Left ventricle myocardium inferior (tissue), 1 donor: ENCODE measurements at regions not wholly inside any gene's neighbourhood (a gene's known extent, or its start where the extent isn't known, plus 50 kb on each side); places are given as distances from the start of the nearest gene placed in this dataset.

ENCODE experiments used
- DNase-seq: peaks from one replicate; pipeline ENCODE4 v3.0.0-alpha.2; 2020
- H3K27ac ChIP-seq: fragments of 200-600 bp; replicated peaks from 2 replicates; pipeline ENCODE4 v1.8.0; 2021
- H3K27me3 ChIP-seq: fragments of 200-600 bp; 2 replicates; pipeline ENCODE4 v1.8.0; 2021; ENCODE audit warnings: low read depth
- H3K36me3 ChIP-seq: fragments of 200-600 bp; 2 replicates; pipeline ENCODE4 v1.8.0; 2021
- H3K4me1 ChIP-seq: fragments of 200-600 bp; 2 replicates; pipeline ENCODE4 v1.8.0; 2021
- H3K4me3 ChIP-seq: fragments of 200-600 bp; 2 replicates; pipeline ENCODE4 v1.8.0; 2021; ENCODE audit warnings: mild to moderate bottlenecking, moderate library complexity
- H3K9me3 ChIP-seq: fragments of 200-600 bp; replicated peaks from 2 replicates; pipeline ENCODE4 v1.8.0; 2021
- intact Hi-C: fragments of 100-400 bp; cut with micrococcal nuclease; formaldehyde crosslinking; loops from one replicate; pipeline ENCODE4 v1.11.0; 2022
- TF ChIP-seq, protein P1 (sequence below): fragments of 200-600 bp; IDR thresholded peaks from 2 replicates; pipeline ENCODE4 v1.8.0; 2021; ENCODE audit warnings: antibody characterized with exemption, mild to moderate bottlenecking, borderline replicate concordance
- donor health status: DM: no; HTN: yes; CAD: no; lungs with severe emphysema.

DNA sequence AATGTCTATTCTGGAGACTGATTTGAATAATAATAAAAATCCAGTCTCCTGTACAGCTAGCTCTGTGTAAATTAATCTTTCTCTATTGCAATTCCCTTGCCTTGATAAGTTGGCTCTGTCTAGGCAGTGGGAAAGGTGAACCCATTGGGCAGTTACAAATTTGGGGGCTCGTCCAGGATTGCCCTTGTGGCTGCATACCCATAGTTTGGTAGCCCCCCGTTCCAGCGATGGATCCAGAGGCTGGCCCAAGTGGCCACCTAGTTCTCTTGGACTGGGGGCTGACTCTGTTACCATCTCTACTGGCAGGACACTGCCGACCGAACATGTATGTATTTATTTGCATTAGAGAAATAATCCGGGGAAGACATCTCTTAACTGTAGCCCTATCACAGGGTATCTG, 326.2 kb upstream of the PDGFD start:
- H3K4me3 ChIP-seq: no peak overlapping the region
- H3K27ac ChIP-seq: no peak overlapping the region
- intact Hi-C loops: no loop called here
- peaks cover 49% of the 10 kb centered on the region for H3K9me3 ChIP-seq
- peaks cover 9% of the 10 kb centered on the region for H3K36me3 ChIP-seq
- peaks cover 4% of the 10 kb centered on the region for H3K4me1 ChIP-seq
- TF ChIP-seq, protein P1, sequence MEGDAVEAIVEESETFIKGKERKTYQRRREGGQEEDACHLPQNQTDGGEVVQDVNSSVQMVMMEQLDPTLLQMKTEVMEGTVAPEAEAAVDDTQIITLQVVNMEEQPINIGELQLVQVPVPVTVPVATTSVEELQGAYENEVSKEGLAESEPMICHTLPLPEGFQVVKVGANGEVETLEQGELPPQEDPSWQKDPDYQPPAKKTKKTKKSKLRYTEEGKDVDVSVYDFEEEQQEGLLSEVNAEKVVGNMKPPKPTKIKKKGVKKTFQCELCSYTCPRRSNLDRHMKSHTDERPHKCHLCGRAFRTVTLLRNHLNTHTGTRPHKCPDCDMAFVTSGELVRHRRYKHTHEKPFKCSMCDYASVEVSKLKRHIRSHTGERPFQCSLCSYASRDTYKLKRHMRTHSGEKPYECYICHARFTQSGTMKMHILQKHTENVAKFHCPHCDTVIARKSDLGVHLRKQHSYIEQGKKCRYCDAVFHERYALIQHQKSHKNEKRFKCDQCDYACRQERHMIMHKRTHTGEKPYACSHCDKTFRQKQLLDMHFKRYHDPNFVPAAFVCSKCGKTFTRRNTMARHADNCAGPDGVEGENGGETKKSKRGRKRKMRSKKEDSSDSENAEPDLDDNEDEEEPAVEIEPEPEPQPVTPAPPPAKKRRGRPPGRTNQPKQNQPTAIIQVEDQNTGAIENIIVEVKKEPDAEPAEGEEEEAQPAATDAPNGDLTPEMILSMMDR: no peak
- DNase-seq: no peak
- H3K27me3 ChIP-seq: no peaks in the 10 kb centered on the region

DNA sequence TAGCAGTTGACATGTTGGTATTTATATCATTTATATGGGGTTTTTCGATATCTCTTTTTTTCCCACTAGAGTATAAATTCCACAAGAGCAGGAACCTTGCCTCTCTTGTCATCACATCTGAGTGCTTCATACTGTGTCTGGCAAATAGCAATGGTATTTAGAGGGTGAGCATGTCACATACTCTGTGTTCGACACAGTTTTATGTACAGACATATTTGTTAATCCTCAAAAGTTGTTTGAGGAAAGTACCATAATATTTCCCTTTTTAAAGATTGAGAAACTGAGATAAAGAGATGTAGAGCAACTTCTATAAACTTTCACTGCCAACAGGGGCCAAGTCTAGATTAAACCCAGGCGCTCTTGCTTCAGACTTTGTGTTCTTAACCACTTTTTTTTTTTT, 324.6 kb upstream of the PDGFD start:
- no peak overlapping the region for H3K27ac ChIP-seq
- peaks cover 47% of the 10 kb centered on the region for H3K9me3 ChIP-seq
- DNase-seq: no peak
- intact Hi-C loops: no loop called here
- no peak overlapping the region for H3K4me3 ChIP-seq
- H3K4me1 ChIP-seq: peaks cover 4% of the 10 kb centered on the region
- TF ChIP-seq, protein P1: no peak
- H3K36me3 ChIP-seq: peaks cover 9% of the 10 kb centered on the region
- no peaks in the 10 kb centered on the region for H3K27me3 ChIP-seq

DNA sequence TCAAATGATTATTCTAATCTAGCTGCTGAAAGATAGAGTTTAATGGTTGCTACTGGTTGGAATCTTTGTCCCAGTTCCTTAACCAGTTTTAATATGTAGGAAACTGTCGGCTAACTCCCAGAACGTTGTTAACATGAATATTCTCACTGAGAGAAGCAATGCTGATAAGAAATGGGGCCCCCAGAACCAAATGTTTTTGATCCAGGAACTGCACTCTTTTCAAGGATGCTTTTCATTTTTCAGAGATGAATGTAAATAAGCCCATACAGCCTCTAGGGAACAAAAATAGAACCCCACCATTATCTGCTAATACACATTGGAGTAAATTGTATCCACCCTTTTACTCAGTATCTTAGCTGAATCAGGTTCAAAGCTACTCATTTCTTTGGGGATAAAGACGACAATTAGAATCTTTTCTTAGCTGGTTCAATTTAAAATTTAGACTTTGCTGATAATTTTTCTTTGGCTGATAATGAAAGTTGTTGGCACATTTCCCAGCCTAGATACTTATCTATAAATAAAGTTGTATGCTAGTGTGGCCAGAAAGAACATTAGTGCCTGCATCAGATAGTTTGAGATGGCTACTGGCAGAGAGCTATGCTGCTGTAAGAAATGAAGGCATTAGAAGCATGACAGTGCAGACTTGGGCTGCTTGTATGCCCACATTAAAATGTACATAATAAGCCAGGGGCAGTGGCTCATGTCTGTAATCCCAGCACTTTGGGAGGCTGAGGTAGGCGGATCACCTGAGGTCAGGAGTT, 323.3 kb upstream of the PDGFD start:
- Histone ChIP-seq H3K4me1 (peaks cover 4% of the 10 kb centered on the region), H3K27ac (no peak overlapping the region), H3K4me3 (no peak overlapping the region), H3K9me3 (peaks cover 47% of the 10 kb centered on the region), H3K36me3 (peaks cover 9% of the 10 kb centered on the region), H3K27me3 (no peaks in the 10 kb centered on the region)
- DNase-seq: no peak
- intact Hi-C loops: no loop called here
- TF ChIP-seq, protein P1: no peak

DNA sequence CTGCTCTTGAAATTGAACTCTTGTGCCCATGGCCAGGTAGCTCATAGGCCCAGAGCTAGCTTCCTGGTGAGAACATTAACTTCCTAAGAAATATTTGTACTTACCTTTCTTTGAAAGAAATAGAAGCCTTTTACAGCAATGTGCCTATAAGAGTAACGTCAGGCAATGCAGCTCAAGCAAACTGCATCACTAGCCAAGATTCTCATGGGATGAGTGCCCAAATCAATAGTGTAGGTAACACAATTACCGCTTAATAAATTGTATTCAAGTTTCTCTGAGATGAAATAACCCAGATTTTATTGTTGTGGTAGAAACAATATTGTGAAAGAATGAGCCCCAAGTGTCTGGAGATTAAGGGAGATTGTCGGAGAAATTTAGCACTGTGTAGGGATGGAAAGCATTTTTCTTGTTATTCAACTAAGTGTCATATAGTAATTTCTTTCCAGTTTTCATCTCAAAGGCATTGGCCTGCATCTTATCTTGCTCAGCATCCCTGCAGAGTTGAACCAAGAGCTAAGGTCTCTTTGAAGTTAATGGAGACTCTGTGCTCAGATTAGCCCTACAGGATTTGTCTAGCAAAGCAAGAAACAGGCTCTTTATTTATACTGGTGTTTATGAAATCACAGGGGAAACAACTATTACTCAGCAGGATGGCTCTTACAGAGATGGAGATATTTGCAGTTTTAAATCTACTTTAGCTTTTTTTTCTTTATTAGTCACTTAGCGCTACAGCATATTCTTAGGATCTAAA, 321.0 kb upstream of the PDGFD start:
- Histone ChIP-seq H3K4me3 (no peak overlapping the region), H3K36me3 (peaks cover 4% of the 10 kb centered on the region), H3K9me3 (peaks cover 38% of the 10 kb centered on the region), H3K27ac (no peak overlapping the region), H3K27me3 (no peaks in the 10 kb centered on the region), H3K4me1 (peaks cover 4% of the 10 kb centered on the region)
- intact Hi-C loops: no loop called here
- TF ChIP-seq, protein P1: no peak
- no peak for DNase-seq

DNA sequence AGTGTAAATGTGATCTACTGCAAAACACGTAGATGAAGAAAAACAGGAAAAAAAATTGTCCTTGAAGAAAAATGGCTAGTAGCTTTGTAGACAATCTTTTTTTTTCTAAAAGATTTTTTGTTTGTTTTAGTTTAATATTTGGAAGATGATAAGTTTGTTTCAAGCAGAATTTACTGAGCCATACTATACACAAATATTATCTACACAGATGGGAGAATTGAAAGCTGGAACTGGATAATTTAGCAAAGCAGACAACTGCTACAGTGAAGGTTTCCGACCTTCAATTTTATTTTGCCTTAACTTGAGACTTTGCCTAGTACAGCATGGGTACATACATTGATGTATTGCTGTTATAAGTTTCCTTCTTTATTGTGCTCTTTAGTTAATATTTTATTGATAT, 313.0 kb upstream of the PDGFD start:
- Histone ChIP-seq H3K4me1 (no peaks in the 10 kb centered on the region), H3K9me3 (peaks cover 10% of the 10 kb centered on the region), H3K36me3 (no peaks in the 10 kb centered on the region), H3K4me3 (no peak overlapping the region), H3K27ac (no peak overlapping the region), H3K27me3 (no peaks in the 10 kb centered on the region)
- DNase-seq: no peak
- TF ChIP-seq, protein P1: no peak
- intact Hi-C loops: no loop called here
